Cardiac muscle cell (in vitro differentiated cells and primary cell): ENCODE measurements at regions not wholly inside any gene's neighbourhood (a gene's known extent, or its start where the extent isn't known, plus 50 kb on each side); places are given as distances from the start of the nearest gene placed in this dataset.

Experiments used
- DNase-seq, 2 donors: peaks; one replicate each; pipeline versions ENCODE4 v3.0.0 to v3.0.0-alpha.2; 2010 to 2017; ENCODE audit warnings: low read depth in 1 of 2, low spot score in 1 of 2
- H3K27ac ChIP-seq: fragments of 200-600 bp; sonication (generic); 2 replicates; pipeline ENCODE4 v1.5.1; 2016
- H3K27me3 ChIP-seq: fragments of 200-600 bp; sonication (generic); 2 replicates; pipeline ENCODE4 v1.6.0; 2016; ENCODE audit warnings: control low read depth
- H3K36me3 ChIP-seq: fragments of 200-600 bp; sonication (generic); 2 replicates; pipeline ENCODE4 v1.5.1; 2016; ENCODE audit warnings: control low read depth
- H3K4me1 ChIP-seq: fragments of 200-600 bp; sonication (generic); 2 replicates; pipeline ENCODE4 v1.8.1; 2017; ENCODE audit warnings: low read depth, mild to moderate bottlenecking, mixed run types
- H3K4me3 ChIP-seq: fragments of 200-600 bp; sonication (generic); 2 replicates; pipeline ENCODE4 v1.5.1; 2016; ENCODE audit warnings: mild to moderate bottlenecking
- H3K9me3 ChIP-seq: fragments of 200-600 bp; sonication (generic); 2 replicates; pipeline ENCODE4 v1.5.1; 2017; ENCODE audit warnings: low read depth, mild to moderate bottlenecking, control low read depth
- TF ChIP-seq, protein P1 (sequence below): IDR thresholded peaks from 2 replicates; pipeline ENCODE4 v1.5.1; 2012; ENCODE audit warnings: low read depth, mild to moderate bottlenecking, low read length

- TF ChIP-seq, protein P1, sequence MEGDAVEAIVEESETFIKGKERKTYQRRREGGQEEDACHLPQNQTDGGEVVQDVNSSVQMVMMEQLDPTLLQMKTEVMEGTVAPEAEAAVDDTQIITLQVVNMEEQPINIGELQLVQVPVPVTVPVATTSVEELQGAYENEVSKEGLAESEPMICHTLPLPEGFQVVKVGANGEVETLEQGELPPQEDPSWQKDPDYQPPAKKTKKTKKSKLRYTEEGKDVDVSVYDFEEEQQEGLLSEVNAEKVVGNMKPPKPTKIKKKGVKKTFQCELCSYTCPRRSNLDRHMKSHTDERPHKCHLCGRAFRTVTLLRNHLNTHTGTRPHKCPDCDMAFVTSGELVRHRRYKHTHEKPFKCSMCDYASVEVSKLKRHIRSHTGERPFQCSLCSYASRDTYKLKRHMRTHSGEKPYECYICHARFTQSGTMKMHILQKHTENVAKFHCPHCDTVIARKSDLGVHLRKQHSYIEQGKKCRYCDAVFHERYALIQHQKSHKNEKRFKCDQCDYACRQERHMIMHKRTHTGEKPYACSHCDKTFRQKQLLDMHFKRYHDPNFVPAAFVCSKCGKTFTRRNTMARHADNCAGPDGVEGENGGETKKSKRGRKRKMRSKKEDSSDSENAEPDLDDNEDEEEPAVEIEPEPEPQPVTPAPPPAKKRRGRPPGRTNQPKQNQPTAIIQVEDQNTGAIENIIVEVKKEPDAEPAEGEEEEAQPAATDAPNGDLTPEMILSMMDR = no peak
- Histone ChIP-seq H3K4me1 (peaks cover 3% of the 10 kb centered on the region), H3K27me3 (no peaks in the 10 kb centered on the region), H3K27ac (no peak overlapping the region), H3K4me3 (no peak overlapping the region), H3K36me3 (no peaks in the 10 kb centered on the region), H3K9me3 (no peaks in the 10 kb centered on the region)
- DNase-seq = no peak
These were observed 315.8 kb upstream of the CCDC54 start for GRCh38 chr3:107061466-107061865.

DNA sequence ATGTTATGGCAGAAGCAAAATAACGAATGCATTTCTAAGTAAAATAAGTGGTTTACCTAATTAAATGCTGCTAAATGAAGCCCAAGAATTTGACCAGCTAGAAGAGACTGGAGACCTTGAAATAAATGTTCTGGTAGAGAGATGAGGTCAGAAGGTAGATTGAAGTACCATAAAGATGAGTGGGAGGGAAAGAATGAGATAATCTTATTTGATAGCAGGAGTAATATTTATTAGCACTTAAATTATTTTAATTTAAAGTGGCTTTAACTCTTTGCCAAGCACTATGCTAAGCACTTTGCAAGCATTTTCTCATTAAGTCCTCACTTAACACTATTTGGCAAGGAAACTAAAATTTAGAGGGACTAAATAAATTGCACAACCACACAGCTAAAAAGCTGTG is 314.9 kb upstream of the CCDC54 start:
- TF ChIP-seq, protein P1 = no peak
- H3K9me3 ChIP-seq = no peaks in the 10 kb centered on the region

DNA sequence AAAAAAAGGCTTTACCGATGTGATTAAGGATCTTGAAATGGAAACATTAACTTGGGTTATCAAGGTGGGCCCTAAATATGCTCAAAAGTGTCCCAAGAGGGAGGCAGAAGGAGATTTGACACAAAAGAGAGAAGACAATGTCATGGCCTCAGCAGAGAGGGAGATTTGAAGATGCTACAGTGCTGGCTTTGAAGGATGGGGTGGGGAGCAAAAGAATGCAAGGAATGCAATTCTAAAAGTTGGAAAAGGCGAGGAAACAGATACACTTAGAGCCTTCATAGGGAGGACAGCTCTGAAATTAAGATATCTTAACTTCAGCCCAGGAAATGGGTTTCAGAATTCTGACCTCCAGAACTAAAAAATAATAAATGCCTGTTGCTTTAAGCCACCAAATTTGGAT is 314.5 kb upstream of the CCDC54 start:
- H3K27ac ChIP-seq = no peak overlapping the region
- TF ChIP-seq, protein P1 = no peak
- DNase-seq = peak in 1 of 2 donors; percentile 34

More for the DNA sequence above, 314.9 kb upstream of the CCDC54 start:
- Histone ChIP-seq H3K27ac (no peak overlapping the region), H3K27me3 (no peaks in the 10 kb centered on the region), H3K36me3 (no peaks in the 10 kb centered on the region), H3K4me3 (no peak overlapping the region), H3K4me1 (peaks cover 3% of the 10 kb centered on the region)
- DNase-seq = peak in 1 of 2 donors; percentile 3

DNA sequence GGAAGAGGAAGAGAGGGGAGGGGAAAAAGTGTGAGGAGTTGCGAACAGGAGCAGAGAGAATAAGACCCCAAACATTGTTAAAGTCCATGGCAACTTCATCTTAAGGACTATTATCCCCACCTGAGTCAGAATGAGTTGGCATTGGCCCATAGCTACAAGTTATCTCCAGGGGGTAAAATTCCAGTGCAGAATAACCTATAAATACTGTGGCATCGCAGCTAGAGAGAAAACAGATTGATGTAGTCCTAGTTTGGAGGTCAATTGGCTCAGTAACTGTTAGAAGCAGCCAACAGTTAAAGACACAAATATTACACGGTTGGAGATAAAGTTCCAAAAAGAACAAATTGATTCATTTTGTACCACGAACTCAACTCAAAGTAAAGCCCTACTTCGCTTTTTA is 313.9 kb upstream of the CCDC54 start:
- no peaks in the 10 kb centered on the region for H3K9me3 ChIP-seq
- no peaks in the 10 kb centered on the region for H3K27me3 ChIP-seq
- TF ChIP-seq, protein P1 = no peak
- H3K4me1 ChIP-seq = peaks cover 3% of the 10 kb centered on the region
- no peak overlapping the region for H3K27ac ChIP-seq
- H3K36me3 ChIP-seq = no peaks in the 10 kb centered on the region
- no peak overlapping the region for H3K4me3 ChIP-seq
- peak in 1 of 2 donors; percentile 25 for DNase-seq

More for the DNA sequence above, 314.5 kb upstream of the CCDC54 start:
- Histone ChIP-seq H3K9me3 (no peaks in the 10 kb centered on the region), H3K27me3 (no peaks in the 10 kb centered on the region), H3K36me3 (no peaks in the 10 kb centered on the region), H3K4me1 (peaks cover 3% of the 10 kb centered on the region), H3K4me3 (no peak overlapping the region)

- Histone ChIP-seq H3K27me3 (no peaks in the 10 kb centered on the region), H3K27ac (no peak overlapping the region), H3K4me1 (peaks cover 3% of the 10 kb centered on the region), H3K36me3 (no peaks in the 10 kb centered on the region), H3K9me3 (no peaks in the 10 kb centered on the region), H3K4me3 (no peak overlapping the region)
- peak; percentile 82 to 88 for DNase-seq
- TF ChIP-seq, protein P1 = peak; percentile 85
These were observed 312.7 kb upstream of the CCDC54 start for GRCh38 chr3:107064405-107065060.
